GM18511 (cell line): ENCODE measurements at regions not wholly inside any gene's neighbourhood (a gene's known extent, or its start where the extent isn't known, plus 50 kb on each side); places are given as distances from the start of the nearest gene placed in this dataset.
"Not testable (repeated sequence)": the region's sequence is repeated elsewhere in the genome, so short reads cannot be mapped to it uniquely, and the experiment has no call there.

Source experiments
- ATAC-seq: cut with Tn5 transposase; IDR thresholded peaks from one replicate; pipeline ENCODE4 v1.9.1; 2021; ENCODE audit warnings: mild to moderate bottlenecking, moderate library complexity; ENCODE audit not compliant: unreplicated experiment

DNA sequence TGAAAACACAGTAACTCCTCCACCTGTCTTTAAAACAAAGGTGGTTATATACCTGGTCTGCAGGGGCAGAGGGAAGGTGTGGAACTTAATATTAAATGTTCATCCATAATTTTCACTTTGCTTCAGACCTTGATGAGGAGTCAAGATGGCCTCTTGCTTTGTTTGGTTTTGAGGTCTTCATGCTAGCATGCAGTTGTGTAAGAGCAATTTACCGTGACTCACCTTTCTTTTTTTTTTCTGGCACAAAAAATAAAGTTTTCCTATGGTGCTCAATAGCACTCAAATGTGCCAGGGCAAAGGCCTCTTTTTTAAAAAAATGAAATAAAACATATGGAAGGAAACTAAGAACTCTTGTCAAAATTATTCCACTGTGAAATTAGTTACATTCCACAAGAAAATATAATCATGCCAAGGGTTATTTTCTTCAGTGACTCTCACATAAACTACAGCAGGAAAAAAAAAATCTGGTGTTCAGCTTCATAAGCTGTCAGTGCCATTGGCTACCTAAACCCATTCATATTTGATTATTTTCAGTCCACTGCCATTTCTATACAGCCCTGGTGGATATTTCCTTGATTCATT lies 128.2 kb downstream of the SLC7A11 start:
- peak; percentile 18 for ATAC-seq

DNA sequence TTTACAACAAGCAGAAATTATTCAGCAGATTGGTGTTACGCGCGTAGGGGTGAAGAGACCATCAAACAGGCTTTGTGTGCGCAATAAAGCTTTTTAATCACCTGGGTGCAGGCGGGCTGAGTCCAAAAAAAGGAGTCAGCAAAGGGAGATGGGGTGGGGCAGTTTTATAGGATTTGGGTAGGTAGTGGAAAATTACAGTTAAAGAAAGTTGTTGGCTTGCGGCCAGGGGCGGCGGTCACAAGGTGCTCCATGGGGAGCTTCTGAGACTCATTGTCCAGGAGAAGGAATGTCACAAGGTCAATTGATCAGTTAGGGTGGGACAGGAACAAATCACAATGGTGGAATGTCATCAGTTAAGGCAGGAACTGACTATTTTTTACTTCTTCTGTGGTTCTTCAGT lies 129.3 kb downstream of the SLC7A11 start:
- ATAC-seq, result not testable (repeated sequence)

DNA sequence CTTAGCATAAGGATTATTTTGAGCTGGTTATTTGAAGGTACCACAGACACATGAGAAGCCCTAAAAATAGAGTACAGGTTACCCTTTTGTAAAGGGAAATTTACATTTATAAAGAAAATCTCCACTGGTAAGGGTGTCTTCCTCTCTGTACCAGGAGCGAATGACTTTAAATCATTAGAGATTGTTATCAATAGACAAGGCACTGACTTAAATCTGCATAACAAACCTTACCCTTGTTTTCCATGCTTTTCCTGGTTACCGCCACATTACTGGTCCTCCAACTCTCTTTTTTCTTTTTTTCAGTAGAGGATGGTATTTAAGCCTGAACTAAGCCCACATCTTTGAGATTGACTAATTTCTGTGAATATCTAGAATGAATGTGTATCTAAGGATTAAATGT lies 129.8 kb downstream of the SLC7A11 start:
- no peak for ATAC-seq

DNA sequence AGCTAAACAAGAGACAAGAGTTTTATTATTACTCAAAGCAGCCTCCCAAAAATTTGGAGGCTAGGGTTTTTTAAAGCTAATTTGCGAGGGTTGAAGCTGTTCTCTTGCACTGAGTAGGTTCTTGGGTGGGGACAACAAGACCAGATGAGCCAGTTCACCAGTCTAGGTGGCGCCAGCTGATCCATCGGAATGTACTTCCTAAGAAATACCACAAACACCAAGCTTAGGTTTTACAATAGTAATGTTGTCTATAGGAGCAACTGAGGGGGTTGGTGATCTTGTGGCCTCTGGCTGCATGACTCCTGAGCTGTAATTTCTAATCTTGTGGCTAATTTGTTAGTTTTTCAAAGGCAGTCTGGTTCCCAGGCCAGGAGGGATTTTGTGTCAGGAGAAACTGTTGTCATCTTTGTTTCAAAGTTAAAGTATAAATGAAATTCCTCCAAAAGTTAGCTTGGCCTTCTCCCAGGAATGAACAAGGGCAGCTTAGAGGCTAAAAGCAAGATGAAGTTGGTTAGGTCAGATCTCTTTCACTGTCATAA lies 130.6 kb downstream of the SLC7A11 start:
- ATAC-seq, result no peak

DNA sequence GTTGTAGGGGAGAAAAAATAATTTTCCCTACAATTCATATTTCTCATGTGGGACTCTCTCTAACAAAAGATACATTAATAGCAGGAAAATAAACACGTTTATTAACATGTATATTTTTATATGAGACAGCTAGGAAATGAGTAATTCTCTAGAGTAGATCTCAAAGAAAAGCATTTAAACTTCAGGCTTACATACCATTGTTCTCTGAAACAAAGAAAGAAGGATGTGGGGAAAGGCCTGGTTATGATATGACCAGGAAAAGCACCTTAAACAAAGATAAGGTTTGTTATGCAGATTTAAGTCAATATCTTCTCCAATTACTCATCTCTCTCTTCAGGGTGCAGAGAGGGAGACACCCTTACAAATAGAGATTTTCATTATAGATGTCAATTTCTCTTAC lies 131.3 kb downstream of the SLC7A11 start:
- ATAC-seq, result no peak

DNA sequence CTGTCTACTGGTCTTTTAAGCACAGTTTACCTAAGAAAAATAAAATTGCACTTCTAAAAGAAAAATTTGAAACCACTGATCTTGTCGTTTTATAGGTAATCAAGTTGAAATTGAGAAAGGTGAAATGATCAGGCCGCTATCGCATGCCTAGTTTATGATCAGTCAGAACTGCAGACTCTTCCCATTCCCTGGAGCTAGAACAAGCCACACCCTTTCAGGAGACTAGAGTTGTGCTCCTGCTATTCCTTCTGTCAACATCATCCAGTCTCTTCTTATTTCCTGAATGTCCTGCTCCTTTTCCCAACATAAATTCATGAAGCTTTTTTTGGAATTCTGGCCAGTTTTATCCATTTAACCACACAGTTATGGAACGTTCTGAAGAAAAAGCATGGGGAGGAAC lies 135.1 kb downstream of the SLC7A11 start:
- no peak for ATAC-seq

DNA sequence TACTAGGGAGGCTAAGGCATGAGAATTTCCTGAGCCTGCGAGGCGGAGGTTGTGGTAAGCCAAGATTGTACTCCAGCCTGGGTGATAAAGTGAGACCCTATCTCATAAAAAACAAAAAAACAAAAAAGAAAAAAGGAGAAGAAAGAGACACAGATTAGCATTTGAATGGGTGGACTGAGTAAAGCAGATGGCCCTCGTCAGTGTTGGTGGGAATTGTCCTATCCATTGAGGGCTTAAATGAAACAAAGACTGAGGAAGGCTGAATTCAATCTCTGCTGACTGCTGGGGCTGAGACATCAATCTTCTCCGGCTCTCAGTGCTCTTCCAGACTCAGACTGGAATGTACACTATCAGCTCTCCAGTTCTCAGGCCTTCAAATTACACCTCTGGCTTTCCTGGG lies 136.8 kb downstream of the SLC7A11 start:
- ATAC-seq, result no peak

DNA sequence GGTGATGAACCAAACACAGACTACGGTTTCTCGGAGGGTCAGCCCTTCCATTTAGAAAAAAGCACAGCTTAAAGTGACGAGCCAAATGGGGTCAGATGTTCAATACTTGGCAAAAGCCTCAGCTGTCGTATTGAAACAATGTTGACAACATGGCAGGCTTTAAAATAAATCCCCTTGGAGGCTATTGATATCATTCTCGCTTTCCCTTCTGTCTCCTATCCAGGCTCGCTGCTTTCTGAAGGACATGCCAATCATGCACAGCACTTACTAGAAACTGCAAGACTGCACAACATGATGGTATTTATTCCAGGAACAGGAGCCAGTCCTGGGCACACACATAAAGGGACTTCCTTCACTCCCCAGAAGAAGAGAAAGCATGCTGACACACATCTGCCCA lies 137.9 kb downstream of the SLC7A11 start:
- no peak for ATAC-seq

DNA sequence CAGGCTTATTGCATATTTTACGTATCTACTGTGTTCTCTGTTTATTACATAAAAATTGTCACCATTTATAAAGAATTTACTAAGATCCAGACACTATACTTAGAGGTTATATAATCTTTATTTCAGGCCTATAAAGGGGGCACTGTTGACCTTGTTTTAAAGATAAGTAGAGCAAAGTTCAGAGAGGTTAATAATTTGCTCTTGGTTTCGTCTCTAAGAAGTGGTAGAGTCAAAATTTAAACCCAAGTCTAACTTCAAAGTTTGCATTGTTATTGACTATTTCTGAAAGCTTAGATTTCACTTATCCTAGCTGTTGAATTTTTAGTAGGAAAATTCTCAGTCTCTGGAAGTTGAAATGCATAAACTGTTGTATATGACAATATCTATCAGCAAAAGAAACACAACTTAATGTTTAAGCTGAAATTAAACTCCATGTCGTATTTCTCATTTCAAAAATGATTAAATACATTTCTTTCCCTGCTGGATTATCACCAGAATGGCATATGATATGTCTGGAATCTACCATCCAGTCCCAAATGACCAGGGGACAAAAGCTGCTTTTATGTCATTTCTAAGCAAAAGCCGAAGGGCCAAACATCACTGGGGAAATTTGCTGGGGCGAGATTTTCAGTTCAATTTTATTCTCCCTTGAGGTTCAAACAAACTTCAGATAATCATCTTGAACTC lies 138.4 kb downstream of the SLC7A11 start:
- no peak for ATAC-seq

DNA sequence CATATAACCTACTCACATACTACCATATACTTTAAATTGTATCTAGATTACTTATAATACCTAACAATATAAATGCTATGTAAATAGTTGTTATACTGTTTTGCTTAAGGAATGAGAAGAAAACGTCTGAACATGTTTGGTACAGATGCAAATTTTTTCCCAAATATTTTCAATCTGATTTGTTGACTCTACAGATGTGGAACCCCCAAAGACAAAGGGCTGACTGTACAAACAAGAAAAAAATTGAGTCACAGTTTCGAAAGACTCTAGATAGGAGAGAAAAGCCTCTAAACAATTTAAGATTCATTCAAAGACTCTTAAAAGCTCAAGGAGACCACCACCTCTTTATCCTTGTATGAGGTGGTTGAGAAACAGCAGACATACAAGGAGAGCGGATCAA lies 142.8 kb downstream of the SLC7A11 start:
- no peak for ATAC-seq

DNA sequence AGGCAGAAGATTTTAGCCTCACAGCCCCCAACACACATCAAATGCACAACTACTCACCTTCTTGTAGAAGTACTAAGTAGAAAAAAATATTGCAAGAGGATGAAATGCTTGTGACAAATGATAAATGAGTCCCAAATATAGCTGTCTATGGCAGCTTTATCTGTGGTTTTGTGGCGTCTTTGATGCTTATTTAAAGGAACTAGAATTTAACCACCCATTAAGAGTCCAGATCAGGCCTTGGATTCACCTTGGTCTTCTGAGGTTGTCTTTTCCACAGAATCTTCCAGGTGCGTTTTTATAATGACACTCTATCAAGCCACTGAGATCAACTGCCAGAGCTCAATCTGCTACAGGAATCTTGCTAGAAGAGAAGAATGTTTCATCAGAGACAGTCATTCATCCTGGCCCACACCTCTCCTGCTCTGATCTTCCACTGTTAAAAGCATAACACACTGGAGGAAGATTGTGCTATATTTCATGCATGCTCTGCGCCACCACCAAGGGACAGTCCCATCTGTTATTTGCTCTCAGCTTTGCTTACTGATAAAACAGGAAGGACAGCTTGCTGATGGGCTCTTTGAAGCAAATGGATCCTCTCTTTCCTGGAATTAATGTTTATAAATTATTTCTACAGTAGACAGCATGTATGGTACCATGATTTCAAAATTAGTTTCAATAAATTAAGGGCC lies 144.1 kb downstream of the SLC7A11 start:
- no peak for ATAC-seq

DNA sequence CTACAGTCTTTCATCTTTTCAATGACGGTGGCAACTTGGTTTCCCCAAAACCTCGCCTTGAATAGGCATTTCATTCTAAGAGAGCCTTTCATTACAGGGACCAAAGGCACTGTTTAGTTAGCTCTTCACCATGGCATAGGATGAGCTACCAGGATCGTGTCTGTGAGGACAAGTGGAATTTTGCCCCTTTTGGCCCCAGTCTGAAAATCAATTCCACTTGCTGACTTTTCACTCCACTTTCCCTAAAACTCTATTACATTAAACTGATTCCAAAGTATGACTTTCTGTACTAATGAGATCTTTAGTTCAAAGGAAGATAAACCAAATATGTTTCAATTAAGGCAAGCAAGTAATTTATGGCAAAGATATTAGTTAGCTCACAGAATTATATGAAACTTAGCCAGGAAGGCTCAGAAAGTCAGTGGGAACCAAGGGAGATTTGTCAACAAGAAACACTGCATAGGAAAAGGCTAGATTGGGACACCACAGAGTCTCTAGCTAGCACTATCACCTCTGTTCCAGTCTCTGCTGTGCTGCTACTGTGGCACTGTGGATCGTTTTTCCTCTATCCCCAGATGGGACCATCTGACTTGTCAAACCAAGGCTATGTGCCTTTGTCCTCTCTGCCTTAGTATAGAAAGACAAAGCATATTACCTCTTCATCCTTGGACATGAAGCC lies 145.6 kb downstream of the SLC7A11 start:
- ATAC-seq, result no peak

DNA sequence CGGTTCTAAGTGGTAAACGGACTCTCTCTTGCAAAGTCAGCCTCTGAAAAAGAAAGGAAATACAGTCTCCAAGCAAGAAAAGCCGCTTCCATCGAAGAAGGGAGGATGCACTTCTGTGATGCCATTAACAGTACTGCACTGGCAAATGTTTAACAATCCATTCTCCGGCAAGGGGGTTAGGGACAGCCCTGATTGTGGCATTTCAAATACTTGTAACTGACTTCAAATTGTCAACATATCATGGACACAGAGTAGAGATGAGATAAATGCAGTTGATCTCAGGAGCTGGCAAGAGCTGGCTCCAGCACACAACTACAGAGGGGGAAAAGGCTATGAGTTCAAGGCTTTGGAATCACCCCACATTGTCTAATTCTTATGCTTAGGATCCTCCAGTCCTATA lies 146.8 kb downstream of the SLC7A11 start:
- no peak for ATAC-seq

DNA sequence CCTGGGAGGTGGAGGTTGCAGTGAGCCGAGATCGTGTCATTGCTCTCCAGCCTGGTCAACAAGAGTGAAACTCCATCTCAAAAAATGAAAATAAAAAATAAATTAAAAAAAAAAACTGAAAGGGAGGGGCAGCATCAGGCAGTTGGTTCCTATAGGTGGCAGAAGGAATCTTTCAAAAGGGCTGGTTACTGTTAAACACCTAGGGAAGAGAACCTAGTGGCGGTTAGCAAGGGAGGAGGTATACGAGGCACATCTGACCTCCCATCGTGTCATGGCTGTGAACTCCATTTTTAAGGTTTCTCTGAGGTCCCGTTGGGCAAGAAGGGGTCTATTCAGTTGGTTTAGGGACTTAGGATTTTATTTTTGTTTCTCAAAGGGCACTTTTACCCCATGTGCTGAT lies 150.1 kb downstream of the SLC7A11 start:
- ATAC-seq, result no peak

DNA sequence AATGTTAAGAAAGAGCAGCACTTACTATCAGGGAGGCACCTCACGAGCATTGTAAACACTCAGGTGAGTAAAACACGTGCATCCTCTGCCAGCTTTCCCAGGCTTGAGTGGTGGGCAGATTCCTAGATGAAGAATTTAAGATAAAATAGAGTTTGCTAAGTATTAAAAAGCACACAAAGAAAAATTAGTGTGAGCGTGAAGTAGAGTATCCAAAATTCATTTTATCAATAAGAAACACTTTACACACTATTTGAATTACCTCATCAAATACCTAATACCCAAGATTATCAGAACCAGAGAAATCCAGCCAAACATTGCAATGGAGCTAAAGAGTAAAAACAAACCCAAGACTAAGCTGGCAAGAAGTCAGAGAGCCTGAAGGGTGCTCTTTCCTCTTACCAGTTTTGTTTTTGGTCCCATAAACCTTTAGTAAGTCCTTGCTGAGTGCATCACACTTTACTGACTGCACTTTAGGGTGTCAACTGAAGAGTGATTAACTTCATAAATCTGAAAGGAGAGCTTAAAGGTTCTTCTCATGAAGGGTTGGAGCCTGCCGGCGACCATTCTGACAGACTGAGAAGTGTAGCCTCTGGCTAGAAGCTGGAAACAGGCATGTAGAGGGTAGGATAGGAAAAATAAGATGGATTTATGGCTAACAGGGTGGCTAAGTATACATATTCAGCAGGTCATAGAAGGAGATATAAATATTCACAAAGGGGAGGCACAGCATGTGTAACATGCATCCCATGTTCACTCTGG lies 151.1 kb downstream of the SLC7A11 start:
- no peak for ATAC-seq

DNA sequence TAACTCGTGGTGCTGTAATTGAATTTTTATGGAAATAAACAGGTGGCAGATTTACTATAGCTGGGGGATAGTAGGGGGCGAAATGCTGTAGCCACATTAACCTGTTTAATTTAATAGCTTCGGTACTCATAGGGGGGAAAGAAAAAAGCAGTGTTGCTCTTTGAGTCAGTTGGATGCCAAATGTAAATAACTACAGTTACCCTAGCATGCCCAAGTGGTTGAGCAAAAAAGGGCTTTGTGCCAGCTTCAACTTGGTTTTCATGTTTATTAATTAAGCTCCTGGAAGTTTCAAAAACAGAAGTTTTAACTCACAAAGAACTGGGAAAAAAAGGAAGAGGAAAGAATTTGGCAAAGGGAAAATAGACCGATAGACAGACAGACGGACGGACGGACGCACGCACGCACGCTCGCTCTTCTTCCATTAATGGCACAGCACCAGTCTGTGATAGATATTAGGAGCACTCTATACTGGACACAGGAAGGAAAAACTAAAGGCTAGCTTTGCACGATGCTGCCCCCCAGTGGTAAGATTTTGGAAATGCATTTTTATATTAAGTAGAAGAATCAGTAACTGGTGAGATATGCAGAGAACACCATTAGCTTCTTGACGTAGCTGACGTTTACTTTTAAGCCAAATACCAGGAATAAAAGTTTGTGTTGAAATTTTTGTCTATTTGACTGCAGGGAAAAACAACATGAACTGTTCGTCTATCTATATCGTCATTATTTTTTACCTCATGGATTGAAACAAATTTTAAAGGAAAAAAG lies 151.8 kb downstream of the SLC7A11 start:
- ATAC-seq, result peak; percentile 95

DNA sequence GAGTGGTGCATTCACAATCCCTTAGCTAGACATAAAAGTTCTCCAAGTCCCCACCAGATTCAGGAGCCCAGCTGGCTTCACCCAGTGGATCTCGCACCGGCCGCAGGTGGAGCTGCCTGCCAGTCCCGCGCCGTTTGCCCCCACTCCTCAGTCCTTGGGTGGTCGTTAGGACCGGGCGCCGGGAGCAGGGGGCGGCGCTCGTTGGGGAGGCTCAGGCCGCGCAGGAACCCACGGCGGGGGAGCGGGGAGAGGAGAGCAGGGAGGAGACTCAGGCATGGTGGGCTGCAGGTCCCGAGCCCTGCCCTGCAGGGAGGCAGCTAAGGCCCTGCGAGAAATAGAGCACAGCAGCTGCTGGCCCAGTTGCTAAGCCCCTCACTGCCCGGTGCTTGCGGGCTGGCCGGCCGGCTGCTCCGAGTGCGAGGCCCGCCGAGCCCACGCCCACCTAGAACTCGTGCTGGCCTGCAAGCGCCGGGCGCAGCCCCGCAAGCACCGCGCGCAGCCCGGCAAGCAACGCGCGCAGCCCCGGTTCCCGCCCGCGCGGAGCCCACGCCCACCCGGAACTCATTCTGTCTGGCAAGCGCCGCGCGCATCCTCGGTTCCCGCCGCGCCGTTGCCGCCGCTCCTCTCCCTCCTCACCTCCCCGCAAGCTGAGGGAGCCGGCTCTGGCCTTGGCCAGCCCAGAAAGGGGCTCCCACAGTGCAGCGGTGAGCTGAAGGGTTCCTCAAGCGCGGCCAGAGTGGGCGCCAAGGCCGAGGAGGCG lies 153.5 kb downstream of the SLC7A11 start:
- no peak for ATAC-seq

DNA sequence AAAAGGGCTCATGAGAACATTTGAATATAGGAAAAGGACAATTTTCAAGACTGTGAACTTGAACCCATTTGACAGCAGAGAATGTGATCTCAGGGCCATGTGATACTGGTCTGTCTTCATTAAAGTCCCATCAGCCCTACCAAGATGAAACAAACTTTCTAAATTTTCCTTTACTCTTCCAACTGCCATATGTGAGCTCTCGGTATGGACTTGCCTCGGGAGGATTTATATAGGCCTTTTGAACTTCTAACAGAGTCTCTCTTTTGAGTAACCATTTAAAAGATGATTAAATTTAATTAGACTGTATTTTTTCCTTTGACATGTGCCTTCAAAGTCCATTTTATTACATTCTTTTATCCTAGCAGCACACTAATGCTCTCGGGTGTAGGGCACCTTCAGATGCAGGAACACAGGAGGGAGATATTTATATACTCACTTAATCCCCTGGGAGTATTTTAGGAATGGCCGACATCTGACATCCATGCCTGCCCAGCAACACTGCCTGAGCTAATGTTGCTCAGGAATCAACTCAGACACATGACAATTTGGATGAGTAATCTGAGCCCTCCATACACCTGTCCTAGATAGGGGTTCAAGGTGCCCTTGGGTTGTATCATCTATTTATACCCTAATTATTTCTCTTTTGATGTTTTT lies 155.0 kb downstream of the SLC7A11 start:
- no peak for ATAC-seq

DNA sequence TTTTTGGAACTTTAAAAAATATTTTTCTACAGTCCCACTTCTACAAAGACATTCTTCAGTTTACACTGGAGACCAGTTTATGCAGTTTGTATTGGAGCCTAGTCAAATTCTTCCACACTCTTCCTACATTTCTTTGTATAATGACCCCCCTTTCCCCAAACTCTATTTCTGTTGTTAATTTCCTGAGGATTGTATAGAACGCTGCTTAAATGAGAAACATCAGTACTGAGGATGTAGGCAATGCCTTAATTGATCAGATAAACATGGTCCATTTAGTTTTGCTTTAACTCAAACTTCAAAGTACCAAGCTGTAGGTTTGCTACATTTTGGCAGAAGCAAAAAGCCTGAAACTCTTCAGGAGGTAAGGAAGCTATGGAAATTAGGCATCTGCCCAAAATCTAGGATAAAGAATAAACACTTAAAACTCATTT lies 155.5 kb downstream of the SLC7A11 start:
- no peak for ATAC-seq
